Retina (tissue), 1 donor: ENCODE measurements at regions not wholly inside any gene's neighbourhood (a gene's known extent, or its start where the extent isn't known, plus 50 kb on each side); places are given as distances from the start of the nearest gene placed in this dataset.
"Not testable (repeated sequence)": the region's sequence is repeated elsewhere in the genome, so short reads cannot be mapped to it uniquely, and the experiment has no call there.

Experiments used
- DNase-seq: peaks from one replicate; pipeline ENCODE4 v3.0.0-alpha.2; 2016

GRCh38 chr13:31385540-31385939 lies 185.8 kb downstream of the B3GLCT start:
- DNase-seq: no peak

DNA sequence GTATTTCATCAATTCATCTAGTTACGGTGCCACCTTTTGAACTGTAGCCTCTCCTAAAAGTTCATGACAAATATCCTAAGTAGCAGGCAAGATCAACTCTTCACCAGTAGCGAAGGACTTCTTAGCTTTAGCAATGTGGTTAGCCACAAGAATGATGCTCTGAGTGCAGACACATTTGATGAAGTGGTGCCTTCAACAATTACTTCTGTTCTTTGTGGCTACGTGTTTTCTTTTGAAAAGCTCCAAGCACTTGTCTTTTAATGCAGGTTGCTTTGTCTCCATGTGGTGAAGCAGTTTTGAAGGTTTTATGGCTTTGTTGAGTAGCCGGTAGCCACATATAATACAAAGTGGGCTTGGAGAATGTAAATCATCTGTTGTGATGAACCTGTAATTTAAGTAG lies 194.7 kb downstream of the B3GLCT start:
- no peak for DNase-seq

GRCh38 chr13:31395090-31395489 lies 195.3 kb downstream of the B3GLCT start:
- no peak for DNase-seq

DNA sequence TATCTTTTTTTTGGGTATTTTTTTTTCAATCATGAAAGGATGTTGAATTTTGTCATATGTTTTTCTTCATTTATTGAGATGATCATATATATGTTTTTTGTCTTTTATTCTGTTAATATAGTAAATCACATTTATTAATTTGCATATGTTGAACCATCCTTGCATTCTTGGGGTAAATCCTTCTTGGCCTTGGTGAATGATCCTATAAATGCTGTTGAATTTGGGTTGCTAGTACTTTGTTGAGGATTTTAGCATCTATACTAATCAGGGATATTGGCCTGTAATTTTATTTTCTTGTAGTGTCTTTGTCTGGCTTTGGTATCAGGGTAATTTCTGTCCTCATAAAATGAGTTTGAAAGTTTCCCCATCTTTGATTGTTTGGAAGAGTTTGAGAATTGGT lies 199.9 kb downstream of the B3GLCT start:
- DNase-seq: no peak

DNA sequence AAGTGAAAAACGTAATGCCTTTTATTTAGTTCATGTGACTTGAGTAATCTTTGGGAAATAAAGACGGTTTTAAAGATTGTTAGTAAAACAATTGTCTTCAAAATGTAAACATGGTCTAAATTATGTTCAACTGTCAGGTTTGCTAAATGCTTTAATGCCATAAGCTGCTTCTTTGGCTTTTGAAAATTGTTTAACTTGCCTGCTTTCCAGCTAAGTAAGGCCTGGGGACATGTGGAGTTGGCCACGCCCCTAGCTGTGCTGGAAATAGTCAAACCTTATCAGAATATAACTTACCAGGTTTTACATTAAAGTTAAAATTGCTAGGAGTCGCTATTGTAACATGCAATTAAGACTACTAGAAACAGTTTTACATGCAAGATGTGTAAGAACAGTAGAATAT lies 203.9 kb downstream of the B3GLCT start:
- not testable (repeated sequence) for DNase-seq

- DNase-seq: no peak
Measured at GRCh38 chr13:31408927-31409326, 209.2 kb downstream of the B3GLCT start.

DNA sequence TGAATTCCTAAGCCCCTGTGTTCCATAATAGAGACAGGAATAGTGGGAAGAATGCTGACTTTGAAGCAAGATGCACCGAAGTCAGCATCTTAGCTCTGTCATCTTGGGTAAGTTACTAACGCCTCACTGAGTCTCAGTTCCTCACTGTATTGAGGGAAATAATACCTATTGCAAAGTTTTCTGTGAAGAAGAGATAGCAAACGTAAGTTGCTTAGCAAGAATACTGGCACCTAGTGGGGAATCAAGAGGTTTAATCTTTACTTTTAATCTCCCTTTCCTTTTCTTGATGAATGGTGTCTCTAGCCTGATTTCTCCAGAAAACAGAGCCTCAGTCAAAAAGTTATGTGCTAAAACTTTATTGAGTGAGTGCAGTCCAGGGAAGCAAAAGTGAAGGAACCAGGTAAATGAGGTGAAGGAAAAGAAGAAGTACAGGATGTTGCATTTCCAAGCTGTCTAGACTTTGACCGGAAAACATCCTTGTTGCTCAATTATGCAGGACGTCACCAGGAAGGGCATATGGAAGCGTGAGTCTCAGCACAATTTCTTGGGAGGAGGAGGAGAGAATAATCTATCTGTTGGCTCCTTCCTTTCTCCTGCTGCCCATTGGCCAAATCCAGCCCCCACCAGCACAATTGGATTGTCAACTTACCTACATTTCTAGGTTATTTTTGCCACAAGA lies 210.0 kb downstream of the B3GLCT start:
- DNase-seq: no peak

DNA sequence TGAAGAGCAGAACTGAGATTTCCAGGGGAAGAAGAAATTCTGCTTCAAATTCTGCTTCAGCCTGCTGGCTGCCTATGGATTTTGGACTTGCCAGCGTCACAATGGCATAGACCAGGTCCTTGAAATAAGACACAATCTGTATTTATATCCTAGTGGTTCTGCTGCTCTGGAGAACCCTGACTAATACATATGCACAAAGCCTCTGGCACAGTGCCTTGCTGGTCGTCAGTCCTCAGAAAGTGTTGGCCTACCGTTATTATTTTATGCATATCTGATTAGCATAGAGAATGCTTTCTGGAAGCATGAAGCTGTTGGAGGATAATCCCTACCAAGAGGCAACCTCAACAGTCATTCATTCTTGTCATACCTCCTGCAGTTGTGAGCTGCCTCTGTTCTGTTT lies 213.7 kb downstream of the B3GLCT start:
- DNase-seq: no peak

DNA sequence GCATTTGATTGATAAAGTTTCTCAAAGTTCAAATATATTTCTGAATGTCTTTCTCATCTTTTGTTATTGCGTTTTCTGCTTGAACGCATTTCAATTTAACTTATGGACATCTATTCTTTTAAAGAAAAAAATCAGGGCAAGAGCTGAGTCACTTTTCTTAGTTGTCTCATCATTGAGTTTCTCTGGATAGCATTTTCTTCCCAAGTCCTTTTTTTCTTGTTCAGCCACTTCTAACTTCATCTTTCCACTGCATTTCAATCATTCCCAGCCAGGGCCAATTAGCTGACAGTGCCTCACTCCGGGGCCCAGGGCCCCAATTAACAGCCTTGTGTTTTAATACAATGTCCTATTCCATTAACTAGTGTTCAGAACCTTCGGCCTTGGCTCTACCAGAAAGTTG lies 216.3 kb downstream of the B3GLCT start:
- DNase-seq: peak; percentile 51

- DNase-seq: no peak
Measured at GRCh38 chr13:31418186-31418585, 218.4 kb downstream of the B3GLCT start.

- DNase-seq: no peak
Measured at GRCh38 chr13:31421756-31422155, 222.0 kb downstream of the B3GLCT start.

GRCh38 chr13:31424130-31424729 lies 224.5 kb downstream of the B3GLCT start:
- DNase-seq: peak; percentile 83

GRCh38 chr13:31426395-31426794 lies 226.6 kb downstream of the B3GLCT start:
- DNase-seq: no peak

DNA sequence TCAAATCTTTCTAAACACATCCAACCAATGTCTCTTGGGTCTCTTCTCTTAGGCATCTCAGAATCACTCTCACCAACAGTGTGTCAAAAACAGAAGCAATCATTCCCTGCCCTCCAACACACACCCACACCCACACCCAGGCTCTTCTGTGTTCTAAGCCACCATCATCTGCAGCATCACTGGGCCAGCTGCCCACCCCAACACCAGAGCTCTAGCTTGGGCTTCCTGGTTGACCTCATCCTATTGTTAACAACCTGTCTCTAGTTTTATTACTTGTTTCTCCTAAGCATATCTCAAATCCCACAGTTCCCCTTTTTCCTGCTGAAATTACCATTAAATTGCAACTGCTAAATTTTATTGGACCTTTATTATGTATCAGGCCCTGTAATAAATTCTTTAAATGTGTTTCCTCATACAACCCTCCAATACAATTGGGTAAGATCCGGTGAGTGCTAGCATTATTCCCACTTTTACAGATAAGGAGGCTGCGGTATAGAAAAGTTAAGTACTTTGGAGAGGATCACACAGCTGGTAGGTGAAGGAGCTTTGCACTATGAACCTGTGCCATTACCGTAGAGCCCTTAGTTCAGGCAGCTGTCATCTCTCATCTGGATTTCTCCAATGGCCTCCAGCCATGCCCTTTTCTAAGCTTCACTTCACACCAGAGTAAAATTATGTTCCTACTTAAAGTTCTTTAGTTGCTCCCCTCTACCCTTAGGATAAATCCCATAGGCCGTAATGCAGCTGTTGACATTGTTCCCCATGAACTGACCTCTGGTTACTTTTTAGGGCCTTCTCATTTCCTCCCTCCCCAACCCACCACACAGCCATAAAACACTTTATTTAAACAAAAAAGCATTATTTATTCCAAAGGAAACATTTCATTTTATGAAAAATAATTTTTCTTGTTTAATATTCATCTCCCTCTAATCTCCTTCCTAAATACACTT lies 227.7 kb downstream of the B3GLCT start:
- DNase-seq: no peak

DNA sequence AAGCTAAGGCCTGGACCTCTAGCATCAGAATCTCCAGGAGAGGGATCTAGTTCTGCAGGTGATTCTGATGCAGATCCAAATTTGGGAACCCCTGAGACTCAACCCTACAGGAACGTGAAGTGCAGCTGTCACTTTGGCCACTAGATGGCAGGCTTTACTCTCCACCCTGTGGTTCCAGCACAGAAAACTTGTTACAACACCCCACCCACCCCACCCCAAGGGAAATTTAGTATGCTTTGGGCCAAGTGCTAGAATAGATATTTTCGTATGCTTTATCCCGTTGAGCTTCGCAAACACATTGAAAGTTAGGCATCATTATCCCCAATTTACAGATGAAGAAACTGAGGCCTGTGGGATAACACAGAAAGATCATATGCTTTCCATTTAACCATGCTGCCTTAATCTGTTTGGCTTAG lies 232.0 kb downstream of the B3GLCT start:
- no peak for DNase-seq

DNA sequence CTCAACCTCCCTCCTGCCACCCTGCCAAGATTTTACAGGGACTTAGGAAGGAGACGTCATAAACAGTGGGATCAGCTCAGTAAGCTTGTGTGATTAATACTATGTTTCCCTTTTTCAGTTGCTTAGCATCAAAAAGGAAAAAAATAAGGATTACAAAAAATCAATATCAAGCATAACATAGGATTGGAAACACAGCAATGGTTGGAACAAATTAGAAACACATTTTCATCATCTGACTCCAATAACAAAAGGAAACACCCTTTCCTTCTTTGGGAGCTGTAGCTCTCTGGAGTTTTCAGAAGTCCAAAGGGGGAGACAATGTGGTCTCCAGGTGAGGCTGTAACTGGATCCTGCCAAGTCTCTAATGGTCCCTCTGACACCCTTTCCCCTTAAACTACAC lies 233.4 kb downstream of the B3GLCT start:
- no peak for DNase-seq

DNA sequence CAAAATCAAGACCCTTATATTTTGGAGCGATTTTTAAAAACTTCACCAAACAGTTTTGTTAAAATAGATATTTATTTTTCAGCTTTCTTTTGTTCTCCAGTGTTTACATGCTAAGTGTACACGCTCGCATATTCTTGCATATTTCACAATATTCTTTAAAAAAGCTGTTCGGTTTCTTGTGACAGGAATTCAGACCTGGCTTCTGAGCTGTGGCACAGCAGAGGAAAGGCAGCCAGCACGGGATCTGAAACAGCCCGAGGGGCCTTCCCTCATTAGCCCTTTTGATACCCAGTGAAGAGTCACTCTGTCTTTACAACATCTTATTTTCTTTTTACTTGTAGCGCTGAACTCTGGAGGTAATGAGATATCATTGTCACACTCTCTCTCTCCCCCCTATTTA lies 234.0 kb downstream of the B3GLCT start:
- DNase-seq: no peak

- DNase-seq: no peak
Measured at GRCh38 chr13:31434613-31435012, 234.8 kb downstream of the B3GLCT start.

- no peak for DNase-seq
Measured at GRCh38 chr13:31435536-31435935, 235.8 kb downstream of the B3GLCT start.

- DNase-seq: no peak
Measured at GRCh38 chr13:31436478-31436877, 236.7 kb downstream of the B3GLCT start.

DNA sequence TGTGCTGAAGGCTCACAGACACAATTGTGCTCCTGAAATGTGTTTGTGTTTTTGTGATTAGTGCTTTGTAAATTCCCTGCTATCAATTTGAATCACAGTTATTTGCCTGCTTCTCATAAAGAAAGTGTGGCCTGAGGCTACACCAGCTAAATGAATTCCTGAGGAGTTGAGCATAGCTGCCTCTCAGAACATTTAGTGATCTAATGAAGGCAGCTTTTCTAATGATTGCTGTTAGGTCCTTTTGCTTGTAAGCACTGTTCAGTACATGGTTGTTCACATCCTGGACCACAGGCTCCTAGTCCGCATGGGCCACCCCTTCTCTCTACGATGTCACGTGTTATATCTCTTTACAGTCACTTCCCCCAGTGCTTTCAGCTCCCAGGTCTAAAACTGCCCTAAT lies 238.2 kb downstream of the B3GLCT start:
- no peak for DNase-seq

DNA sequence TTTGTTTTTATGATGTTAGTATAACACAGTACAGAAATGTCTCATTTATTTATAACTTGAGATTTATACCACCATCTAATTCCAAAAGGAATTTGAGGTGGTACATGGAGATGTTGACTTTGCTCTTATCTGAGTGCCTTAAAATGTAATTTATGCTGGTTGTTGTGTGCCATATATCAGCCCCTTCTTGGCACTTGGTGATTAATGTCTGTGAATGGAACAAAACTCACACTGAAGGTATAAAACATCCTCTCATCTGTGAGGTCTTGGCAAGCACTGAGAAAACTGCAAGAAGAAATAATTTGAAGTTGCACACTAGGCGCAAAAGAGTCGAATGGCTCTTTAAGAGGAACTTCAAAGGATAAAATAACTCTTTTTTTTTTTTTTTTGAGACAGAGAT lies 240.4 kb downstream of the B3GLCT start:
- no peak for DNase-seq

- DNase-seq: no peak
Measured at GRCh38 chr13:31441800-31442510, 242.2 kb downstream of the B3GLCT start.
